RWPE1 (cell line): ENCODE measurements at regions not wholly inside any gene's neighbourhood (a gene's known extent, or its start where the extent isn't known, plus 50 kb on each side); places are given as distances from the start of the nearest gene placed in this dataset.
"Not testable (repeated sequence)": the region's sequence is repeated elsewhere in the genome, so short reads cannot be mapped to it uniquely, and the experiment has no call there.

ENCODE experiments used
- CTCF ChIA-PET: fragments of 350-600 bp; sonication (Branson Sonifier 250); formaldehyde crosslinking; extraction: SDS; loops from one replicate; lab custom pipeline; 2021; lab: Yijun Ruan, JAX
- POLR2A ChIA-PET: fragments of 400-600 bp; formaldehyde crosslinking; extraction: SDS; loops from one replicate; lab custom pipeline; 2020; ENCODE audit warnings: antibody characterized with exemption; ENCODE audit not compliant: low non-redundant PET; lab: Yijun Ruan, JAX
- DNase-seq: peaks from one replicate; pipeline ENCODE4 v3.0.0; 2012; ENCODE audit warnings: low spot score
- H3K27ac ChIP-seq: fragments of 450-650 bp; 2 replicates; pipeline ENCODE4 v1.5.1; 2017
- TF ChIP-seq, protein P1 (sequence below): fragments of 450-650 bp; conservative IDR thresholded peaks from 2 replicates; pipeline ENCODE4 v1.5.1; 2017; ENCODE audit warnings: low read depth, mild to moderate bottlenecking

DNA sequence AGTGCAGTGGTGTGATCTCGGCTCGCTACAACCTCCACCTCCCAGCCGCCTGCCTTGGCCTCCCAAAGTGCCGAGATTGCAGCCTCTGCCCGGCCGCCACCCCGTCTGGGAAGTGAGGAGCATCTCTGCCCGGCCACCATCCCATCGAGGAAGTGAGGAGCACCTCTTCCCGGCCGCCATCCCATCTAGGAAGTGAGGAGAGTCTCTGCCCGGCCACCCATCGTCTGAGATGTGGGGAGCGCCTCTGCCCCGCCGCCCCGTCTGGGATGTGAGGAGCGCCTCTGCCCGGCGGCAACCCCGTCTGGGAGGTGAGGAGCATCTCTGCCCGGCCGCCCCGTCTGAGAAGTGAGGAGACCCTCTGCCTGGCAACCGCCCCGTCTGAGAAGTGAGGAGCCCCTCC lies 88.5 kb upstream of the DCAF12L1 start:
- DNase-seq, H3K27ac ChIP-seq, POLR2A ChIA-PET, CTCF ChIA-PET: not testable (repeated sequence)

DNA sequence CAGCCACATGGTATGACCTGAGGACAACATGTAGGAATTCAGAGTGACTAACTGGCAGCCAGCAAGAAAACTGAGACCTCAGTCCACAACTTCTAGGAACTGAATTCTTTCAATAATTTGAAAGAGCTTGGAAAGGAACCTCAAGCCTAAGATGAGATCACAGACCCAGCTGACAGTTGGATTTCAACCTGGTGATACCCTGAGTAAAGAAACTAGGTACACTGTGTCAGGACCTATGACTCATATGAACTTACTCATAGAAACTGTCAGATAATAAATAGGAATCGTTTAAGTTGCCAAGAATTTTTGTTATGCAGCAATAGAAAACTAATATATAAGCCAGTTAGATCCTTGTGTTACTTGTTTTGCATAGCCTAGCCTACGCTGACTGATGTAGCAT lies 102.4 kb upstream of the DCAF12L1 start:
- TF ChIP-seq, protein P1, sequence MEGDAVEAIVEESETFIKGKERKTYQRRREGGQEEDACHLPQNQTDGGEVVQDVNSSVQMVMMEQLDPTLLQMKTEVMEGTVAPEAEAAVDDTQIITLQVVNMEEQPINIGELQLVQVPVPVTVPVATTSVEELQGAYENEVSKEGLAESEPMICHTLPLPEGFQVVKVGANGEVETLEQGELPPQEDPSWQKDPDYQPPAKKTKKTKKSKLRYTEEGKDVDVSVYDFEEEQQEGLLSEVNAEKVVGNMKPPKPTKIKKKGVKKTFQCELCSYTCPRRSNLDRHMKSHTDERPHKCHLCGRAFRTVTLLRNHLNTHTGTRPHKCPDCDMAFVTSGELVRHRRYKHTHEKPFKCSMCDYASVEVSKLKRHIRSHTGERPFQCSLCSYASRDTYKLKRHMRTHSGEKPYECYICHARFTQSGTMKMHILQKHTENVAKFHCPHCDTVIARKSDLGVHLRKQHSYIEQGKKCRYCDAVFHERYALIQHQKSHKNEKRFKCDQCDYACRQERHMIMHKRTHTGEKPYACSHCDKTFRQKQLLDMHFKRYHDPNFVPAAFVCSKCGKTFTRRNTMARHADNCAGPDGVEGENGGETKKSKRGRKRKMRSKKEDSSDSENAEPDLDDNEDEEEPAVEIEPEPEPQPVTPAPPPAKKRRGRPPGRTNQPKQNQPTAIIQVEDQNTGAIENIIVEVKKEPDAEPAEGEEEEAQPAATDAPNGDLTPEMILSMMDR, result no peak
- POLR2A ChIA-PET, result no interaction called here
- DNase-seq, result peak; percentile 2
- CTCF ChIA-PET, result no interaction called here
- H3K27ac ChIP-seq, result no peak overlapping the region

DNA sequence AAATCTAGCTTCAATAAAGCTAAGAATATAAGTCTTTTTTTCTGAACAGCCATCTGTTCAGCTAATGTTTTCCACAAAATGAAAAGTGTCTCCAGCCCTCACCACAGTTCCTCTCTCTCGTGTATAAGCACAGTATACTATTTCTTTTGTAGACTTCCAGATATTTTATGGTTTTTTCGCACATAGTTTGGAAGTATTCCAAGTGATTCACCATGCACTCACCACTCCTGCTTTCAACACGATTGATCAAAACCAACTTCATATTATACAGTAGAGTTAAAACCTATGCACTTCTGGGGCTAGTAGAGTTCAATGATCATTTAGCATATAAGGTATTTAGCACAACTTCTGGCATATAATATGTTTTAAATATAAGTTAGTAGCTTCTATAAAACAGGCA lies 105.8 kb upstream of the DCAF12L1 start:
- TF ChIP-seq, protein P1, result no peak
- peak; percentile 16 for DNase-seq
- POLR2A ChIA-PET, result no interaction called here
- CTCF ChIA-PET, result no interaction called here
- H3K27ac ChIP-seq, result no peak overlapping the region

DNA sequence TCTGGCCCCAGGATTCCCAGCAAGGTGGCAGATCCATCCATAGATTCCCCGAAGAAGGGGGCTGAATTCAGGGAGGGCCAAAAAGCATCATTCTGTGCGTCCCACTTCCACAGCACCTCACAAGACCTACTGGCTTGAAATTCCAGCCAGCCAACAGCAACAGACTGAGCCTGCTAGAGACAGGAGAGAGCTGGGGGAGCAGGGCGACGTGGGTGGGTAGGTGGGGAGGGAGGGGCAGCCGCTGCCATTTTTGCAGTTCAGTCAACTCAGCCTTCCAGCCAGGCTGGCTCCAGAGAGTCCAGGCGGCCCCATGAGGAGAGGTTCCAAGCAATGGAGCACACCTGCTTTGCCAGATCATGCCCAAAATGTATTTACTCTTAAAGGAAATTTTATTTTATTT lies 117.6 kb upstream of the DCAF12L1 start:
- ChIA-PET CTCF (no interaction called here), POLR2A (no interaction called here)
- TF ChIP-seq, protein P1, result no peak
- no peak overlapping the region for H3K27ac ChIP-seq
- no peak for DNase-seq

DNA sequence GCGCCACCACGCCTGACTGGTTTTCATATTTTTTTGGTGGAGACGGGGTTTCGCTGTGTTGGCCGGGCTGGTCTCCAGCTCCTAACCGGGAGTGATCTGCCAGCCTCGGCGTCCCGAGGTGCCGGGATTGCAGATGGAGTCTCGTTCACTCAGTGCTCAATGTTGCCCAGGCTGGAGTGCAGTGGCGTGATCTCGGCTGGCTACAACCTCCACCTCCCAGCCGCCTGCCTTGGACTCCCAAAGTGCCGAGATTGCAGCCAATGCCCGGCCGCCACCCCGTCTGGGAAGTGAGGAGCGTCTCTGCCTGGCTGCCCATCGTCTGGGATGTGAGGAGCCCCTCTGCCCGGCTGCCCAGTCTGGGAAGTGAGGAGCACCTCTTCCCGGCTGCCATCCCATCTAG lies 120.8 kb upstream of the DCAF12L1 start:
- CTCF ChIA-PET, POLR2A ChIA-PET, DNase-seq, H3K27ac ChIP-seq: not testable (repeated sequence)

DNA sequence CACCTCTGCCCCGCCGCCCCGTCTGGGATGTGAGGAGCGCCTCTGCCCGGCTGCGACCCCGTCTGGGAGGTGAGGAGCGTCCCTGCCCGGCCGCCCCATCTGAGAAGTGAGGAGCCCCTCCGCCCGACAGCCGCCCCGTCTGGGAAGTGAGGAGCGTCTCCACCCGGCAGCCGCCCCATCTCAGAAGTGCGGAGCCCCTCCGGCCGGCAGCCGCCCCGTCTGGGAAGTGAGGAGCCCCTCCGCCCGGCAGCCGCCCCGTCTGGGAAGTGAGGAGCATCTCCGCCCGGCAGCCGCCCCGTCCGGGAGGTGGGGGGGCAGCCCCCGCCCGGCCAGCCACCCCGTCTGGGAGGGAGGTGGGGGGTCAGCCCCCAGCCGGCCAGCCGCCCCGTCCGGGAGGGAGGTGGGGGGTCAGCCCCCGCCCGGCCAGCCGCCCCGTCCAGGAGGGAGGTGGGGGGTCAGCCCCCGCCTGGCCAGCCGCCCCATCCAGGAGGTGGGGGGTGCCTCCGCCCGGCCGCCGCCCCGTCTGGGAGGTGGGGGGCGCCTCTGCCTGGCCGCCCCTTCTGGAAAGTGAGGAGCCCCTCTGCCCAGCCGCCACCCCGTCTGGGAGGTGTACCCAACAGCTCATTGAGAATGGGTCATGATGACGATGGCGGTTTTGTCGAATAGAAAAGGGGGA lies 121.3 kb upstream of the DCAF12L1 start:
- POLR2A ChIA-PET, CTCF ChIA-PET, DNase-seq, H3K27ac ChIP-seq: not testable (repeated sequence)

DNA sequence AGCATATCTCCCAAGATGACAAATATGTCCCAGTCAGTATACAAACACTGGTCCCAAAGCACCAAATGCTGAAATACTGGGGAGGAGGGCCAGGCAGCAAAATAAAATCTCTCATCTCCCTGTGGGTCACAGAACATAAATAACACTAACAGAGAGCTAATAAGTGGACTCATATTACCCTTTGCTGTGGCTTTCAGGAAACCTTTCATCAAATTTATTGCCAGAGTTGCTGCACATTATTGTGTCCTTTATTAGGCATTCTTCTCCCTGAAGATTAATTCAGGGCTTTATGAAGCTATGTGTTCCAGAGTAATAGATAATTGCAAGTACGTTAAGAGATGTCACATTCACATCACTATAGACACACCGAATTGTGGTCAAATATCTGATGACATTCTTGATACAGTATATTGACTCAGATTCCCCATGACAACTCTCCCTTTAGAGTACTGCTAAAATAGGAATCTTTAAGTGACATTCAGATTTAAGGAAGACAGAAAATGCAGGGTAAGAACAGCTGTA lies 124.1 kb upstream of the PRR32 start:
- no peak overlapping the region for H3K27ac ChIP-seq
- CTCF ChIA-PET, result no interaction called here
- TF ChIP-seq, protein P1, result no peak
- POLR2A ChIA-PET, result no interaction called here
- DNase-seq, result no peak

DNA sequence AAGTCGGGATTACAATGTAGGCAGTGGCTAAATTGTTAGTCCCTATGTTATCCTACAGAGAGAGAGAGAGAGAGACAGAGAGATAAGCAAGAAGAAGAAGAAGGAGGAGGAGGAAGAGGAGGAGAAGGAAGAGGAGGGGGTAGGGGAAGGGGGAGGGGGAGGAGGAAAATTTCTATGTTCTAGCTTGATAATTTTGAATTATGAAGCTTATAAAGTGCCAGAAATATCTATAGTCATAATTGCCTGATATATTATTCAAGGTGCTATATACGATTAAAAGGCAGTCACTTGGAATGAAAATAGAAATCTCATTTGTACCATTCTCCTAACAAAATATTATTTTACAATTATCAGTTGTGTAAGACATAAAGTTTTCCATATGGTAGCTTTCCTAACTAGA lies 122.4 kb upstream of the PRR32 start:
- H3K27ac ChIP-seq, result no peak overlapping the region
- ChIA-PET POLR2A (no interaction called here), CTCF (no interaction called here)
- TF ChIP-seq, protein P1, result no peak
- no peak for DNase-seq
